Calu3 (cell line): ENCODE measurements at regions not wholly inside any gene's neighbourhood (a gene's known extent, or its start where the extent isn't known, plus 50 kb on each side); places are given as distances from the start of the nearest gene placed in this dataset.

ENCODE experiments used
- BruUV-seq: library from RNA; stranded (reverse); fragments of 400-500 nt; replicated peaks from 2 replicates; lab custom pipeline; 2021; lab: Mats Ljungman, UMichigan
- CTCF ChIA-PET: fragments of 300-600 bp; sonication (Branson Sonifier 250); formaldehyde crosslinking; loops from one replicate; lab custom pipeline; 2022; ENCODE audit warnings: antibody characterized with exemption; lab: Charles Lee
- DNase-seq: peaks from one replicate; pipeline ENCODE4 v3.0.0; 2022
- H3K27ac Mint-ChIP-seq: one replicate; pipeline ENCODE4 v1.8.0; 2022; ENCODE audit warnings: mixed read lengths; ENCODE audit not compliant: unreplicated experiment
- H3K27me3 Mint-ChIP-seq: one replicate; pipeline ENCODE4 v1.8.0; 2022; ENCODE audit warnings: mixed read lengths; ENCODE audit not compliant: unreplicated experiment
- H3K36me3 Mint-ChIP-seq: one replicate; pipeline ENCODE4 v1.8.0; 2022; ENCODE audit warnings: mild to moderate bottlenecking, moderate library complexity, mixed read lengths; ENCODE audit not compliant: insufficient read depth, unreplicated experiment
- H3K4me1 Mint-ChIP-seq: one replicate; pipeline ENCODE4 v1.8.0; 2022; ENCODE audit warnings: mild to moderate bottlenecking, low read depth, mixed read lengths; ENCODE audit not compliant: unreplicated experiment
- H3K4me3 Mint-ChIP-seq: one replicate; pipeline ENCODE4 v1.8.0; 2022; ENCODE audit warnings: mild to moderate bottlenecking, low read depth, moderate library complexity, mixed read lengths; ENCODE audit not compliant: unreplicated experiment
- H3K9me3 Mint-ChIP-seq: one replicate; pipeline ENCODE4 v1.8.0; 2022; ENCODE audit warnings: low read depth, mixed read lengths; ENCODE audit not compliant: unreplicated experiment
- intact Hi-C: fragments of 100-400 bp; cut with micrococcal nuclease; formaldehyde crosslinking; loops from one replicate; pipeline ENCODE4 v1.10.0; 2022; ENCODE audit not compliant: unreplicated experiment
- TF ChIP-seq, protein P1 (sequence below): fragments of 200-600 bp; IDR thresholded peaks from one replicate; pipeline ENCODE4 v1.8.0; 2022; ENCODE audit warnings: antibody characterized with exemption; ENCODE audit not compliant: unreplicated experiment

DNA sequence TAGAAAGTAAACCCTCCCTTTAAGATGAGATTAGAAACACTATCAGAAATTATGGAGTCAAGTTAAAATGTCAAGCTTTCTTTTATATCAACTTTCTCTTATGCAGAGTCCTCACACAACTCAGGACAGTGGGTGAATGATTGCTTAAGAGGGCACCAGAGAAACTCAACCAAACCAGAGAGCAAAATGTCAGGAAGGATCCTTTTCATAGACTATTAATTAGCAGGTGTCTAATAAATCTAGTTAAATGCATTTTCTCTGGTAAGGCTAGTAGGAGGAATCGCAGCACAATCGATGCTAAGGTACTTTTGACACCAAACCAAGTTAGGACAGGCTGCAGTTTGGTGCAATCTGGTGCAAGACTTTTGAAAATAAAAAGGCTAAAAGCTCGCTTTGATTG, 614.7 kb upstream of the FOXG1 start:
- TF ChIP-seq, protein P1, sequence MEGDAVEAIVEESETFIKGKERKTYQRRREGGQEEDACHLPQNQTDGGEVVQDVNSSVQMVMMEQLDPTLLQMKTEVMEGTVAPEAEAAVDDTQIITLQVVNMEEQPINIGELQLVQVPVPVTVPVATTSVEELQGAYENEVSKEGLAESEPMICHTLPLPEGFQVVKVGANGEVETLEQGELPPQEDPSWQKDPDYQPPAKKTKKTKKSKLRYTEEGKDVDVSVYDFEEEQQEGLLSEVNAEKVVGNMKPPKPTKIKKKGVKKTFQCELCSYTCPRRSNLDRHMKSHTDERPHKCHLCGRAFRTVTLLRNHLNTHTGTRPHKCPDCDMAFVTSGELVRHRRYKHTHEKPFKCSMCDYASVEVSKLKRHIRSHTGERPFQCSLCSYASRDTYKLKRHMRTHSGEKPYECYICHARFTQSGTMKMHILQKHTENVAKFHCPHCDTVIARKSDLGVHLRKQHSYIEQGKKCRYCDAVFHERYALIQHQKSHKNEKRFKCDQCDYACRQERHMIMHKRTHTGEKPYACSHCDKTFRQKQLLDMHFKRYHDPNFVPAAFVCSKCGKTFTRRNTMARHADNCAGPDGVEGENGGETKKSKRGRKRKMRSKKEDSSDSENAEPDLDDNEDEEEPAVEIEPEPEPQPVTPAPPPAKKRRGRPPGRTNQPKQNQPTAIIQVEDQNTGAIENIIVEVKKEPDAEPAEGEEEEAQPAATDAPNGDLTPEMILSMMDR: no peak
- no peak overlapping the region for H3K4me3 Mint-ChIP-seq
- DNase-seq: no peak
- no TSS peak for BruUV-seq
- H3K4me1 Mint-ChIP-seq: peaks cover 9% of the 10 kb centered on the region
- H3K36me3 Mint-ChIP-seq: no peaks in the 10 kb centered on the region
- H3K9me3 Mint-ChIP-seq: no peaks in the 10 kb centered on the region
- CTCF ChIA-PET: no interaction called here
- intact Hi-C loops: loop anchor here (10.0 kb wide), 1 partner anchor 453 kb away; no protein-coding TSS in a partner anchor
- no peaks in the 10 kb centered on the region for H3K27me3 Mint-ChIP-seq
- no peak overlapping the region for H3K27ac Mint-ChIP-seq

DNA sequence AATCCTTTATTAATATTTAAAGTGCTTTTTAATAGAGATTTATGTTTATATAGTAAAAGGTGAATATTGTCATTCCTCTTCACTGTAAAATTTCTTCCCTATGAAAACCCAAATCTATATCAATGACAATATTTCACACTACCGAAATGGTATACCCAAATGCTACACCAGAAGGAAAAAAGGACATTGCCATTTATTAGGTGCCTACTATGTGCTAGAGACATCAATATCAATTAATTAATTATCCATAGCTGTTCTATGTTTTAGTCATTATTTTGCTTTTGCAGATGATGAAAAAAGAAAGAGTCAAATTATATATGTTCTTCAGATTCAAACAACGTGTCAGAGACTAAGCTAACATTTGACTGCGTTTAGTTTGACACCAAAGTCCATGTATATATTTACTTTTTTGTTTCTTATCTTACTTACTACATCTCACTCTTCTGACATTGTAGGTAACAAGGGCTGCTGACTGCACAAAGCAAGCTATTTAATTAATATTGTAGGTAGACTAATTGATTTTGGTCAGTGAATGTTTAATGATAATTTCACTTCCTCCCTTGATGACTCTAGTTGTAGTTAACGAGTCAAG, 614.0 kb upstream of the FOXG1 start:
- intact Hi-C loops: loop anchor here (10.0 kb wide), 1 partner anchor 452 kb away; no protein-coding TSS in a partner anchor
- BruUV-seq: no TSS peak
- Mint-ChIP-seq H3K4me1 (peaks cover 9% of the 10 kb centered on the region), H3K27me3 (no peaks in the 10 kb centered on the region), H3K27ac (no peak overlapping the region), H3K4me3 (no peak overlapping the region), H3K9me3 (no peaks in the 10 kb centered on the region), H3K36me3 (no peaks in the 10 kb centered on the region)
- TF ChIP-seq, protein P1: no peak
- no peak for DNase-seq
- CTCF ChIA-PET: no interaction called here

DNA sequence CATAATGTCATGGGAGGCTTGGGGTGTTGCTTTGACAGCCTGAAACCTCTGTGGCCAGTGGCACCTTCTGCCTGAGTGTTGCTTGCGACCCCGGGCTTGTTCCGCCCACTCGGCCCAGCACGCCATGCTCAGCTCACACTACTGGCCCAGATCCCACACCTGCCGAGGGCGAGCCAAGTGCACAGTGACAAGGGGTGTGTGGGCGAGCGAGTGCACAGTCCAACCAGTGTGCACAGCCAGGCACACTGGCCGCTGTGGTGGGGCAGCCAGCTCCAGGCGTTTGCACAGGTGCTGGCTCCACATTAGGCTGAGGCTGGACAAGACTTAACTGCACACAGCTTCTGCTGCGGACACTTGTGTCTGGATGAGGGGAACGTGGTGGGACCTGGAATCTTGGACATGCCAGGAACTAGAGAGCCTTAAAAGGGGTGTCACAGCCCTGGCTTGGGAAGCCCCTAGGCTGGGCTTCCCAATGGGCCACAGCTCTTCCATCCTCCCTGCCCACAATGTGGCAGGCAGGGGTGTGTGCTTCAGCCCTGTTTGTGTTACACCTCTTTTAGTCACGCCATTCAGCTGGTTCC, 609.2 kb upstream of the FOXG1 start:
- H3K4me3 Mint-ChIP-seq: no peak overlapping the region
- DNase-seq: no peak
- no TSS peak for BruUV-seq
- no peak overlapping the region for H3K27ac Mint-ChIP-seq
- TF ChIP-seq, protein P1: no peak
- peaks cover 2% of the 10 kb centered on the region for H3K4me1 Mint-ChIP-seq
- CTCF ChIA-PET: no interaction called here
- intact Hi-C loops: loop anchor here (10.0 kb wide), 1 partner anchor 447 kb away; no protein-coding TSS in a partner anchor
- no peaks in the 10 kb centered on the region for H3K36me3 Mint-ChIP-seq
- no peaks in the 10 kb centered on the region for H3K9me3 Mint-ChIP-seq
- no peaks in the 10 kb centered on the region for H3K27me3 Mint-ChIP-seq

DNA sequence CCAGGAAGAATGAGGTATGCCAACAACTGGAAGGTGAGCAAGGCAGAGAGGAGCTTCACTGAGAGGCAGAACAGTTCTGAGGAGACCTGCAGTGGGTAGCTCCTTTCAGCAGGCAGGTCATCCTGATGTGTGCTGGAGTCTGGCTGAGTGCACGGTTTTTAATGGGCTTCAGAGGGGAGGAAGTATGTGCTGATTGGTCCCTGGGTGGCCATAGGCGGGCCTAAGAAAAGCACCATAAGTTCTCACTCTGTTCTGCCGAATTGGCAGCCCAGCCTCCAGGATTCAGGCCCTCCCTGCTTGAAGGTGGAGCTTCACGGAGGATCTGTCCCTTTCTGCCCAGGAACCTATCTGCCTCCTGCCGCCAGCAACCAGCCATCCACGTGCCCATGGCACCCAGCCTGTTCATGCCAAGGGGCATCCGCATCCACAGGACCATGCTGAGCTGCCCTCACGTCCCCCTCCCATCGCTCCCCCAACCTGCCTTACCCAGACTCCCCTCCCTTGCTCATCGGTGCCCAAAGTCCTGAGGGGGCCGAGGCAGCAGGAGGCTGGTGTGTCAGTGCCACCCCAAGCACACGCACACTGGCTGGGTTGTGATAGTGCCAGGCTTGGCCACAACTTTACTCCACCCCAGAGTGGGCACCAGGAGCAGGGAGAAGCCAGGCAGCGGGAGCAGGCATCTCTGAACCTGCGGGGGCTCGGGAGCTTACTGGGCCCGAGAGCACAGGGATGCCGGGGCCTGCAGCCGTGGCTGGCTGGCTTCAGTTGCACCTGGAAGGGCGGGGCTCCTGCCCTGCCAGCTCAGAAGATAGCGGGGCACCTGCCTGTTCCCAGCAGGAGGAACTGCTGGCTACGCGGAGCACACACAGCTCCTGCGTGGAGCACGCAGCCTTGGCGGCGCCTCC, 608.4 kb upstream of the FOXG1 start:
- no peaks in the 10 kb centered on the region for H3K9me3 Mint-ChIP-seq
- intact Hi-C loops: loop anchor here (10.0 kb wide), 1 partner anchor 447 kb away; no protein-coding TSS in a partner anchor
- CTCF ChIA-PET: no interaction called here
- H3K36me3 Mint-ChIP-seq: no peaks in the 10 kb centered on the region
- H3K27ac Mint-ChIP-seq: no peak overlapping the region
- H3K4me1 Mint-ChIP-seq: no peaks in the 10 kb centered on the region
- H3K27me3 Mint-ChIP-seq: no peaks in the 10 kb centered on the region
- TF ChIP-seq, protein P1: no peak
- H3K4me3 Mint-ChIP-seq: no peak overlapping the region
- BruUV-seq: no TSS peak
- no peak for DNase-seq
